HG02759 (cell line): ENCODE measurements at regions not wholly inside any gene's neighbourhood (a gene's known extent, or its start where the extent isn't known, plus 50 kb on each side); places are given as distances from the start of the nearest gene placed in this dataset.
"Not testable (repeated sequence)": the region's sequence is repeated elsewhere in the genome, so short reads cannot be mapped to it uniquely, and the experiment has no call there.

Experiments
- ATAC-seq: cut with Tn5 transposase; IDR thresholded peaks from one replicate; pipeline ENCODE4 v1.9.1; 2021; ENCODE audit warnings: mild to moderate bottlenecking, moderate library complexity; ENCODE audit not compliant: unreplicated experiment

GRCh38 chr18:2191180-2191790 lies 380.0 kb downstream of the METTL4 start:
- no peak for ATAC-seq

- no peak for ATAC-seq
Measured at GRCh38 chr18:2192562-2192961, 378.7 kb downstream of the METTL4 start.

GRCh38 chr18:2197946-2198345 lies 373.4 kb downstream of the METTL4 start:
- no peak for ATAC-seq

GRCh38 chr18:2199060-2199459 lies 372.2 kb downstream of the METTL4 start:
- no peak for ATAC-seq

- ATAC-seq = no peak
Measured at GRCh38 chr18:2201036-2201600, 370.2 kb downstream of the METTL4 start.

GRCh38 chr18:2204736-2205135 lies 366.6 kb downstream of the METTL4 start:
- ATAC-seq = no peak

- no peak for ATAC-seq
Measured at GRCh38 chr18:2207294-2207693, 364.0 kb downstream of the METTL4 start.

- ATAC-seq = no peak
Measured at GRCh38 chr18:2212598-2213205, 358.6 kb downstream of the METTL4 start.

GRCh38 chr18:2213905-2214304 lies 357.4 kb downstream of the METTL4 start:
- no peak for ATAC-seq

GRCh38 chr18:2217356-2217755 lies 353.9 kb downstream of the METTL4 start:
- ATAC-seq = no peak

GRCh38 chr18:2218101-2218500 lies 353.2 kb downstream of the METTL4 start:
- no peak for ATAC-seq

- ATAC-seq = no peak
Measured at GRCh38 chr18:2219706-2220105, 351.6 kb downstream of the METTL4 start.

GRCh38 chr18:2222270-2223185 lies 348.8 kb downstream of the METTL4 start:
- no peak for ATAC-seq

- ATAC-seq = no peak
Measured at GRCh38 chr18:2223449-2223848, 347.9 kb downstream of the METTL4 start.

GRCh38 chr18:2223849-2224248 lies 347.5 kb downstream of the METTL4 start:
- no peak for ATAC-seq

- no peak for ATAC-seq
Measured at GRCh38 chr18:2236232-2236631, 335.1 kb downstream of the METTL4 start.

GRCh38 chr18:2237706-2238105 lies 333.6 kb downstream of the METTL4 start:
- no peak for ATAC-seq

- ATAC-seq = no peak
Measured at GRCh38 chr18:2240311-2240705, 331.0 kb downstream of the METTL4 start.

- no peak for ATAC-seq
Measured at GRCh38 chr18:2244641-2245040, 326.7 kb downstream of the METTL4 start.

- ATAC-seq = not testable (repeated sequence)
Measured at GRCh38 chr18:2247101-2247500, 324.2 kb downstream of the METTL4 start.

- ATAC-seq = no peak
Measured at GRCh38 chr18:2254977-2255376, 316.3 kb downstream of the METTL4 start.

- no peak for ATAC-seq
Measured at GRCh38 chr18:2256577-2256976, 314.7 kb downstream of the METTL4 start.
